Spleen (tissue), 11 donors: ENCODE measurements at regions not wholly inside any gene's neighbourhood (a gene's known extent, or its start where the extent isn't known, plus 50 kb on each side); places are given as distances from the start of the nearest gene placed in this dataset.

Experiments used
- DNase-seq: peaks from one replicate; pipeline ENCODE4 v3.0.0-alpha.2; 2020
- H3K27ac ChIP-seq, 8 donors: fragments of 200-600 bp; sonication (generic) in 7 of 8; 1 replicate in 4 of 8; 2 replicates in 4 of 8; pipeline versions ENCODE4 v1.5.0 to v1.8.0; 2016 to 2021; ENCODE audit warnings: inconsistent platforms in 4 of 8, mild to moderate bottlenecking in 4 of 8, moderate library complexity in 1 of 8
- H3K27me3 ChIP-seq, 7 donors: fragments of 200-600 bp; sonication (generic) in 6 of 7; replicated peaks in 1 of 7; 1 replicate in 4 of 7; 2 replicates in 3 of 7; pipeline versions ENCODE4 v1.5.0 to v1.8.0; 2016 to 2021; ENCODE audit warnings: inconsistent platforms in 3 of 7, mild to moderate bottlenecking in 1 of 7
- H3K36me3 ChIP-seq, 6 donors: fragments of 200-600 bp; sonication (generic) in 5 of 6; 1 replicate in 4 of 6; 2 replicates in 2 of 6; pipeline versions ENCODE4 v1.5.0 to v1.8.0; 2016 to 2021; ENCODE audit warnings: inconsistent platforms in 2 of 6
- H3K4me1 ChIP-seq, 6 donors: fragments of 200-600 bp; sonication (generic) in 5 of 6; 1 replicate in 3 of 6; 2 replicates in 3 of 6; pipeline versions ENCODE4 v1.5.0 to v1.8.0; 2016 to 2021; ENCODE audit warnings: inconsistent platforms in 3 of 6
- H3K4me3 ChIP-seq, 8 donors: fragments of 200-600 bp; sonication (generic) in 7 of 8; 1 replicate in 4 of 8; 2 replicates in 4 of 8; pipeline versions ENCODE4 v1.5.0 to v1.8.0; 2016 to 2021; ENCODE audit warnings: inconsistent platforms in 4 of 8, mild to moderate bottlenecking in 4 of 8, moderate library complexity in 2 of 8
- H3K9me3 ChIP-seq, 8 donors: fragments of 200-600 bp; sonication (generic) in 7 of 8; 1 replicate in 4 of 8; 2 replicates in 4 of 8; pipeline versions ENCODE4 v1.5.0 to v1.8.0; 2016 to 2021; ENCODE audit warnings: inconsistent platforms in 4 of 8
- POLR2A ChIP-seq, 3 donors: fragments of 450-650 bp; IDR thresholded peaks; one replicate each; pipeline ENCODE4 v1.5.1; 2017; ENCODE audit warnings: antibody characterized with exemption in 3 of 3, mild to moderate bottlenecking in 1 of 3
- POLR2AphosphoS5 ChIP-seq, 3 donors: sonication (generic); formaldehyde crosslinking; IDR thresholded peaks; one replicate each; pipeline ENCODE4 v1.5.1; 2017; ENCODE audit warnings: antibody characterized with exemption in 3 of 3
- WGBS, 5 donors: extraction: QIAGEN DNeasy Blood & Tissue Kit in 3 of 5; methylation state at CpG; one replicate each; pipeline versions ENCODE4 v1.1.5 to v1.1.7; 2013 to 2018; 5-methylcytosine and 5-hydroxymethylcytosine counted together
- intact Hi-C: fragments of 100-400 bp; cut with DNase I; formaldehyde crosslinking; loops from one replicate; pipeline ENCODE4 v1.15.0; 2023; ENCODE audit warnings: low total_unique reads
- TF ChIP-seq, protein P1 (sequence below), 11 experiments: fragments of 200-600 bp in 7 of 11; fragments of 450-650 bp in 4 of 11; sonication (generic) in 4 of 11; IDR thresholded peaks in 8 of 11; conservative IDR thresholded peaks in 3 of 11; 1 replicate in 7 of 11; 2 replicates in 4 of 11; pipeline versions ENCODE4 v1.4.0 to v1.8.0; 2016 to 2021; ENCODE audit warnings: antibody characterized with exemption in 11 of 11, inconsistent platforms in 4 of 11, mild to moderate bottlenecking in 1 of 11
- donor health status: healthy with polysubstance abuse.
- donor health status: DM: no; HTN: no; CAD: no; lungs with moderate emphysema.
- donor health status: DM: no; HTN: no; CAD: no.
- donor health status: Bipolar disorder and iron deficiency.
- donor health status: healthy.
- donor health status: DM: no; HTN: no; CAD: no.
- donor health status: DM: yes; HTN: yes; CAD: no.

GRCh38 chr9:12065686-12066085 lies 627.5 kb upstream of the TYRP1 start:
- no peak for DNase-seq
- WGBS, 5 donors = 63 to 74% (median 71%) methylated on average over 3 of the region's 3 CpGs
- Histone ChIP-seq H3K36me3 (no peaks in the 10 kb centered on the region), H3K4me3 (no peak overlapping the region), H3K4me1 (no peaks in the 10 kb centered on the region), H3K27ac (peak overlapping the region in 2 of 8 donors; percentile 9 to 56), H3K9me3 (peaks cover 0 to 18% (median 4%) of the 10 kb centered on the region in 8 donors), H3K27me3 (no peaks in the 10 kb centered on the region)
- intact Hi-C loops = no loop called here
- TF ChIP-seq POLR2A (IDR thresholded peaks at IDR 0.05) (no peak), POLR2AphosphoS5 (IDR thresholded peaks at IDR 0.05) (no peak)
- TF ChIP-seq, protein P1, sequence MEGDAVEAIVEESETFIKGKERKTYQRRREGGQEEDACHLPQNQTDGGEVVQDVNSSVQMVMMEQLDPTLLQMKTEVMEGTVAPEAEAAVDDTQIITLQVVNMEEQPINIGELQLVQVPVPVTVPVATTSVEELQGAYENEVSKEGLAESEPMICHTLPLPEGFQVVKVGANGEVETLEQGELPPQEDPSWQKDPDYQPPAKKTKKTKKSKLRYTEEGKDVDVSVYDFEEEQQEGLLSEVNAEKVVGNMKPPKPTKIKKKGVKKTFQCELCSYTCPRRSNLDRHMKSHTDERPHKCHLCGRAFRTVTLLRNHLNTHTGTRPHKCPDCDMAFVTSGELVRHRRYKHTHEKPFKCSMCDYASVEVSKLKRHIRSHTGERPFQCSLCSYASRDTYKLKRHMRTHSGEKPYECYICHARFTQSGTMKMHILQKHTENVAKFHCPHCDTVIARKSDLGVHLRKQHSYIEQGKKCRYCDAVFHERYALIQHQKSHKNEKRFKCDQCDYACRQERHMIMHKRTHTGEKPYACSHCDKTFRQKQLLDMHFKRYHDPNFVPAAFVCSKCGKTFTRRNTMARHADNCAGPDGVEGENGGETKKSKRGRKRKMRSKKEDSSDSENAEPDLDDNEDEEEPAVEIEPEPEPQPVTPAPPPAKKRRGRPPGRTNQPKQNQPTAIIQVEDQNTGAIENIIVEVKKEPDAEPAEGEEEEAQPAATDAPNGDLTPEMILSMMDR (IDR thresholded peaks at IDR 0.05 in 8 of 11, conservative IDR thresholded peaks at IDR 0.05 in 3 of 11) = no peak

DNA sequence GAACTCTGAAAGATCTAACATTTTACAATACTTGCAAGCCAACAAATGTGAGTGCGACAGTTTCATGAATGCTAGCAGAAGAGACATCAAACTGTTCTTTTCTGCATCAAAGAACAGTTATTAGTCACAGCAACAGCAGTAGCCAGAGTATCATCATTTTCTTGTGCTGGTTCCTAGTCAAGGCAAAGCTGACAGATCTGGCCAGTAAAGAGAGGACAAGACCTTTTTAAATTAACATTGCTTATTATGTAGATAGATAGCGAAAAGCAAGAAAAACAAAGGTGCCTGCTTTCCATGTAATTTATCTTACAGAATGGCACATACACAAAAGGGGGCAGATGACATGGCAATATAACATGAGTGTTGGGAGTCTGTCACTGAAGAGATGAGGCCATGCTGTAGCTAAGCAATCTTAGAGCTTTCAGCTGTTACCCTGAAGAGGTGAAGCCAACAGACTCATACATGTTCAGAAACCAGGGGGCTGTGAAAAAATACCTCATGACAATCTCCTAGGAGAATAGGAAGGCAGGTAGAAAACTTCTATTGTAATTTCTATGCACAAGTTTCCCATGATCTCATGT lies 626.6 kb upstream of the TYRP1 start:
- intact Hi-C loops = no loop called here
- H3K27me3 ChIP-seq = no peaks in the 10 kb centered on the region
- peaks cover 0 to 18% (median 6%) of the 10 kb centered on the region in 8 donors for H3K9me3 ChIP-seq
- no peak for DNase-seq
- no peak overlapping the region for H3K27ac ChIP-seq
- H3K4me3 ChIP-seq = no peak overlapping the region
- TF ChIP-seq POLR2AphosphoS5 (IDR thresholded peaks at IDR 0.05) (no peak), POLR2A (IDR thresholded peaks at IDR 0.05) (no peak)
- TF ChIP-seq, protein P1 (IDR thresholded peaks at IDR 0.05 in 8 of 11, conservative IDR thresholded peaks at IDR 0.05 in 3 of 11) = no peak
- 87 to 92% (median 88%) methylated on average over 2 of the region's 2 CpGs for WGBS, 5 donors
- H3K36me3 ChIP-seq = no peaks in the 10 kb centered on the region
- H3K4me1 ChIP-seq = no peaks in the 10 kb centered on the region

DNA sequence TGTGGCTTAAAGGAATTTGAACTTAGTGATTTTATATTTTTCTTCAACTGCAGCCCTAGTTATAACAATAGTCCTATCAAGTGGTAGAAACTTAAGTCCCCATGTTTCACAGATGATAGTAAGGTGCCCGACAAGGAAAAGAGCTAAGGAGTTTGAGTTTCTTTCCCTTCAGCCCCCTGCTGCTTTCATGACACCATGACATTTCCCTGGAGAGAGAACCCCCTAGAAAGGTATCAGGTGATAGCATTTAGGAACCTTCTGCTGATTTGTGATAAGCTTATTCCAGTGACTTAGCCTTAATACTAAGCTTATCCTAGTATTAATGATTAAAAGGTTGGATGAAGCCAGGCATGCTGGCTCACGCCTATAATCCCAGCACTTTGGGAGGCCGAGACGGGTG lies 623.8 kb upstream of the TYRP1 start:
- Histone ChIP-seq H3K27ac (no peak overlapping the region), H3K36me3 (no peaks in the 10 kb centered on the region), H3K27me3 (no peaks in the 10 kb centered on the region), H3K4me1 (no peaks in the 10 kb centered on the region), H3K9me3 (peaks cover 0 to 24% (median 7%) of the 10 kb centered on the region in 8 donors), H3K4me3 (no peak overlapping the region)
- no peak for DNase-seq
- TF ChIP-seq POLR2A (IDR thresholded peaks at IDR 0.05) (no peak), POLR2AphosphoS5 (IDR thresholded peaks at IDR 0.05) (no peak)
- TF ChIP-seq, protein P1 (IDR thresholded peaks at IDR 0.05 in 8 of 11, conservative IDR thresholded peaks at IDR 0.05 in 3 of 11) = no peak
- 83 to 92% (median 89%) methylated on average over 4 of the region's 4 CpGs for WGBS, 5 donors
- intact Hi-C loops = no loop called here

- Histone ChIP-seq H3K4me1 (no peaks in the 10 kb centered on the region), H3K4me3 (no peak overlapping the region), H3K27ac (no peak overlapping the region), H3K9me3 (peaks cover 0 to 21% (median 14%) of the 10 kb centered on the region in 8 donors), H3K36me3 (no peaks in the 10 kb centered on the region), H3K27me3 (no peaks in the 10 kb centered on the region)
- TF ChIP-seq, protein P1 (IDR thresholded peaks at IDR 0.05 in 8 of 11, conservative IDR thresholded peaks at IDR 0.05 in 3 of 11) = no peak
- TF ChIP-seq POLR2A (IDR thresholded peaks at IDR 0.05) (no peak), POLR2AphosphoS5 (IDR thresholded peaks at IDR 0.05) (no peak)
- DNase-seq = no peak
- intact Hi-C loops = no loop called here
These were observed 607.8 kb upstream of the TYRP1 start for GRCh38 chr9:12085399-12085798.
